DLD1 (cell line): ENCODE measurements at regions not wholly inside any gene's neighbourhood (a gene's known extent, or its start where the extent isn't known, plus 50 kb on each side); places are given as distances from the start of the nearest gene placed in this dataset.

ENCODE experiments used
- in situ Hi-C: cut with HindIII; loops from 2 replicates; pipeline ENCODE4 v1.10.0; 2017; ENCODE audit warnings: low sequenced_read_pairs

DNA sequence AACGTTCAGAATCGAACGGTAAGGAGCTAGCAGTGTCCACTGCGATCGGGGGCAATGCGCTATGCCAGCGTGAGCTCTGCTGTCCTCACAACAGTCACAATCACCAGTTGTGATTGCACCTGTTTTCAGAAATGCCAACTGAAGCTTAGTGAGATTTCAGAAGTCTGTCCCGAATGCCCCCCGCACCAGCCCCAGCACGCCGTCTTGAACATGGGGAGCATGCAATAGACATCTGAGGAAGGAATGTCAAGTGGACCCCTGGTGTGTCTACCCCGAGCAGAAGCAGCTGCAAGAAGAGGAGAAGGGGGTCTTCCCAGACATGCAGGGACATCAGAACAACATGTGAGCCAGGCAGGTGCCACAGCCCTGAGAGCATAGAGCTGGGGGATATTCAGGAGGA lies 125.7 kb upstream of the CHST15 start:
- in situ Hi-C loops: no loop called here

DNA sequence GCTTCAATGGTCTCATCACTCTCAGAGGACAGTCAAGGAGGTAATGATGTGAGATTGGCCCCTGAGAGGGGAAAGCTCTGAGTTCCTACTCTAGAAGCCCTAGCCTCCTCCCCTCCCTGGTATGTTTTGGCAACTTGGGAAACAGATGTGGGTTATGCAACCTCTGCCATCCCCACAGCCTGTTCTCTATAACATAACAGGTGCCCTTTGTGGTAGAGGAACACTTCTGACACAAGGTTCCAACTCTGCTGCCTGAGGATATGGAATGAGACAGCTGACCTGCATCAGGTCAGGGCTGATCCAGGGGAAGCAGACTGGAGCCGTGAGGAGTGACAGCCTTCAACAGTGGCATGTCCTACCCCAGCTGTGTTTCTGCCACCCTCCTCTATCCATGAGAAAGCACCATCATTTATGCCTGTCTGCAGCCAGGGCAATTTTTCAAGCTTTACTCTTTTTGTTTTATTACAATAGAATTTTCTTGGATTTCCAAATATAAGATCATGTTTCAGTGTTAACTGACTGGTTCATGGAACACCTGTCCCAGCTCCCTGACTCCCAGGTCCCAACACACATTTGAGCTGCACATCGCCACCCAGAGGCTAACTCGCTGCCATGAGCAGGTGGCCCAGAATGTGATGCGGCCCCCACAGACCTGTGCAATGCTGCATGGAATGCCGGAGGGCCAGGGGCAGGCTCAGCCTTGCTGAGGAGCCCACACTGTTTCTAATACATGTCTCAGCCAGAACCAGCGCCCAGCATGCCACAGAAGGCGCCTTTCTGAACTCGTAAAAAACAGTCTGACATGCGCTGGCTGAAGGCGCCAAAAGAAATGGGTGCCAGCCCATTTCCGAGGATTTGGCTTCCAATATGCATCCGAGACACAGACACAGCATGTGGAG lies 124.8 kb upstream of the CHST15 start:
- in situ Hi-C loops: no loop called here

DNA sequence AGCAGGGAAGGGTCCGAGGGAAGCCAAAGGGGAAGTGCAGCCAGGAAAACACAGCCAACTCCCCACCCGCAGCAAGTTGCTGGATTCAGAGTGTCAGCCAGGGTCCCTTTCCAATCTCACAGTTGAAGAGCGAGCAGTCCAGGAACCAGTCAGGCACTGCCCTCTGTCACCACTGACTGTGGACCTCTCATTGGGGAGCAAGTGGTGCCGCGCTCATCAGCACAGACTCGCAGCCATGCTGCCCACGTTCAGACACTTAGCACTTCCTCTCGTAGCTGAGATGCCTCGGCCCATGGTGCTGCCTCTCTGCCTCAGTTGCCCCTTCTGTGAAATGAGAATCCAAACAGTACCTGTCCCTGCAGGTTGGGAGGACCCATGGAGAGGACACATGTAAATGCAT lies 123.6 kb upstream of the CHST15 start:
- in situ Hi-C loops: no loop called here

DNA sequence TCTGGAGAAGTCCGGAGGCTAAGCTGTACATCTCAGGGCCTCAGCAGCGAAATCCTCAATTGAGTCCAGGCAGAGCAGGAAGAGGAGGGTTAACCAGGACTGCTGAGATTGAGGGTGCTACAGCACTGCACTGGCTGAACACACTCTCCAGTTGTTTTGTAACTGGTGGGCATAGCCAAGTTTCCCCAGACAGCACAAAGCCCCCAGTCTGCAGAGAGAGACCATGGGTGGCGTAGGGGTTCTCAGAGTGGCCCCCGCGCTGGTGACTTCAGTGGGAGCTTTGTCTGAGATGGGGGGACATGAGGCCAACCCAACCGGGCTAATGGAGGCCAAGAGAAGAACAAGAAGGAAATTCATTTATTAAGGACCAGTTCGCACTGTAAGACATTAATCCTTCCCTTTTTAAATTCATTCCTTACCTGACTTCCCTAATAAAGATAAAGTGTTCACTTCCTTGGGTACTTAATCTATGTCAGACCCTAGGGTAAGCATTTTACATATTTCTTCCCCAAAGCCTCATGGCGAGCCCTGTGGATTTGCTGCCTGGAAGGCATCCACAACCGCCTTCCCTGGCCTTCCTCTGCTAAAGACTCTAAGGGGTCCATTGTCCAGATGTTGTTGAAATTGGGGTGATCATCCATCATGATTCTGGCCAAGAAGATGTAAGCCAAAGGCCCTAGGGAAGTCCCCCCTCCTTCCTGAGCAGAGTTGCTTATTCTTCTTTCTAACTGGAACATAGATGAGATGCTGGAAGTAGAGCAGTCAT lies 121.4 kb upstream of the CHST15 start:
- in situ Hi-C loops: no loop called here

DNA sequence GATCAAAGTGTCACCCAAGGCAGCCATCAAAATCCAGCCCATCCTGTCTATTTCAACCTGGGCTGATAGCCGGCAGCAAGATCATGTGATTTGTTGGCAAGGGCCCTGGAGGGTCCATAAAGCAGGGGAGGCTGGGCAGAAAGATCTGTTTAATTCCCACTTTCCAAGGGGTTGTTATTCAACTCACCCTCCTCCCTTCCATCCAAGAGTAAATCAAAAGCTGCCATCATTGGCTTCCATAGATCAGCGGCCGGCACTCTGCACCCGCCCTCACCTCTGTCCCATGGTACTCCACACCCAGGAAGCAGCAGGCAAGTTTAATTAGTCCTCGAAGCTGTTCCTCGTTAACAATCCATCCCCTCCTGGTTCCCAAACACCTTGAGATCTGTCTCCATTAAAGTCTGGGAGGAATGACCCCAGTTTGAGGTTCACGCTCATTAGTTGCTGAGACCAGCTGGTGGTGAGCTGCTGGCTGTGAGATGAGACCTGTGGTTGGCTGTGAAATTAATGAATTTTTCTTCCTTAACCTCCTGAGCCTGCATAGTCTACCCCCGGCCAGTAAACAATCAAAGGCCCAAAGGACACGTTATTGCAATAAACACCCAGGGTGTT lies 120.6 kb upstream of the CHST15 start:
- in situ Hi-C loops: no loop called here

DNA sequence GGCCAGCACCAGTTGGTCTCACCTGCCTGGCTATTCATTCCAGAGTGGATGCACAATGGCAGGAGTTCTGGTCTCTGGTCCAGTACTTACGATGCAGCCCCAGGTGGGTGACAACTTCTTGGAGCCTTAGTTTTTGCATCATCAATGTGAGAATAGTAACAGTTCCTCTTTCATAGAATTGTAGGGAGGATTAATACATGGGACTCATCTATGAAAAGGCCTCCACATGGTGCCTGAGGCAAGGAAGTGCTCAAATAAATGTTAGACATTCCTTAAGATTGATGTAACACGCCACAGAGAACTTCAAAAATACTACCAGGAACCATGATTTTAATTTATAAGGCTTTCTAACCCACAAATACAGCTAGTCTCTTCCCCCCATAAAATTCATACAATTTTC lies 120.1 kb upstream of the CHST15 start:
- in situ Hi-C loops: no loop called here

DNA sequence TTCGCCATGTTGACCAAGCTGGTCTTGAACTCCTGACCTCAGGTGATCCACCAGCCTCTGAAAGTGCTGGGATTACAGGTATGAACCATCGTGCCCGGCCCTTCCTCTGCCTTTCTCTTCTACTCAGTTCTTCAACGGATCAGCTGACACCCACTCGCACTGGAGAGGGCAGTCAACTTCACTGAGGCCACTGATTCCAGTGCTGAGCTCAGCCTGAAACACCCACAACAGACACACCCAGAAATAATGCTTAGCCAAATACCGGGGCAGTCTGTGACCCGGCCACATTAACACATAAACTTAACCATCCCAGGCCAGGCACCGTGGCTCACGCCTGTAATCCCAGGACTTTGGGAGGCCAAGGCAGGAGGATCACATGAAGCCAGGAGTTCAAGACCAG lies 119.3 kb upstream of the CHST15 start:
- in situ Hi-C loops: no loop called here

DNA sequence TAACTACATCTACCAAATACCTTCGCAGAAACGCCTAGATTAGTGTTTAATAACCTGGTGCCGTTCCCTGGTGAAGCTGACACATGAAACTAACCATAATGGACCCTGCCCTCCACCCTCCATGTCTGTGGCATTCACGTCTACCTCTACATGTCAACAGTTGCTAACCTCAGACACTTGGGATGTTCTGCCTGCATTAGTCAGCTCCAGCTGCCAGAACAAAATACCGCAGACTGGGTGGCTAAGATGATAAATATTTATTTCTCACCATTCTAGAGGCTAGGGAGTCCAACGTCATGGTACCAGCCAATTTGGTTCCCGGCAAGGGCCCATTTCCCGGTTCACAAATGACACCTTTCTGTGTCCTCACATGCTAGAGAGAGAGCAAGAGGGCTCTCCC lies 118.5 kb upstream of the CHST15 start:
- in situ Hi-C loops: no loop called here

DNA sequence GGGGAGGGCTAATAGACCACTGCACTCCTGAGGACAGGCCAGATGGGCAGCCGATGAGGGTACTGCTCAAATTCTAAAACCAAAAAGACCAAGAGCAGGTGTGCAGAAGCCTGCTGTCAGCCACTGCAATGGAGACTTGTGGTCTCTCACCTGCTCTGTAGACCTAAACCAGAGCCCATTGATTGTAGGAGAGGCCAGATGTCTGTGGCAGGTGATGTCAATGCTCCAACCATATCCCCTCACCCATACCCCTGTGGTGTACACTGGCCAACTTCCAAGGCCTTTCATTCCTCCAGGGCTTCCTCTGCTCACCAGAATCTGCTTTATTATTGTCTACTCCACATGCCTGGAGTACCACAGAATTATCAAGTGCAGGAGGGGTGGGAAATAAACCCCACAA lies 116.9 kb upstream of the CHST15 start:
- in situ Hi-C loops: no loop called here

DNA sequence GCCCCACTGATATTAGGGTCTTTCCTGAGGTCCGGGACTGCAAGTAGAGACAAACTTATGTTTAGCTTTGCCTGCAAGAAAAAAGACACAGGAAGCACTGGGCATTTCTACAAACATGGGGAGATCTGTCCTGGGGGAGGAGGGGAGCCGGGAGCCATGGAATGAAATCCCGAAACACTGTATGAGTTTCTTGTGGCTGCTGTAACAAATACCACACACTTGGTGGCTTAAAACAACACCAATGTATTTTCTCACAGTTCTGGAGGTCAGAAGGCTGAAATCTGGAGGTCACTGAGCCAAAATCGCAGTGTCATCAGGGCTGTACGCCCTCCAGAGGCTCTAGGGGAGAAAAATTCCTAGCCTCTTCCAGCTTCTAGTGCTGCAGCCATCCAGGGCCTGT lies 114.0 kb upstream of the CHST15 start:
- in situ Hi-C loops: no loop called here

DNA sequence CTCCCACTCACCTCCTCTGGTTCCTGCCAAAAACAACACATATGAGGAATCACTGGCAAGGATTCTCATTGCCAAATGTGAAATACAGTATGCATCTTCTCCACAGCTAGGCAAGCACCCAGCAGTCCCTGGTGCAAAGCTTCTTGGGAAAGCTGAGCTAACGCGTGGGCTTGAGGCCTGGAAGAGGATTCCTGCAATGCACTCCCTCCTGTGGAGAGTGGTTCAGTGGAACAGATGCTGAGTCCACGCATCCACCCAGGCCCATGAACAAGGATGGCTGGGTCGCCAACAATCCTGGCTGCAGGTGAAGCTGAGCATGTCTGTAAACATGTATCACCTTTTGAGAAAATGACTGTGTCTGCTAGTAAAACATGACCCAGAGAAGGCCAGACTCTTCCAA lies 113.2 kb upstream of the CHST15 start:
- in situ Hi-C loops: no loop called here

DNA sequence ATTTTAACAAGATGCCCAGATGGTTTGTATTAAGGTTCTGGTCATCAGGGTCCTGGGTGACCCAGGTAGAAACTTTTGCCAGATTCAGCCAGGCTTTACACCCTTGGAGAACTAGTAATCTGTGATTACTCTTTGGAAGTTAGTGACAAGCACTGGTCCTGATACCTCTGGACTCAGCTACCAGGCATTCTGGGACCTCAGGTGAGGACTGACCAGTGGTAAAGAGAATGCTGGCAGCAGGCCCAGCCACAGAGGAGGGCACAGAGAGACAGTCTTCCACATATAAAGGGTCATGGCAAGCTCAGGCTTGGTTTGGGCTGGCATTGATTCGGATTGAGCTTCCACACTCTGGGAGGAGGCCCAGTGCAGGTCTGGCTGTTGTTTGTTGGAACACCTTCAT lies 112.0 kb upstream of the CHST15 start:
- in situ Hi-C loops: no loop called here

DNA sequence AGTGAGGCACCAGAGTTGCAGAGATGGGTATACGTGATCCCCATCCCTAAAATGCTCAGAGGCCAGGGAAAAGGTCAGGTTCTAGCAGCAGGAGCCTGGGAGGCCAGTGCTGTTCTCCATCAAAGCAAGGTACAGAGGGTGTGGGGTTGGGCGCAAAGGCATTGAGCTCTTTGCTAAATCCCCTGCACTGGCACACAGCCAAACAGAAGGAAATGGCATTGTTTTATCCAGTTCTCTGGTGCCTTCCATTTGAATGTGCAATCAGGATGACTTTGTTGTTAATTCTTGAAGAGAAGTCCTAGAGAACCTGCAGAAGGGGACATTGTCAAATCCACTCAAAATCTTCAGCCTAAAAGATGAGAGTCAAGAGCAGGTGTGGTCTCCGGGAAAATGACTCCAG lies 111.3 kb upstream of the CHST15 start:
- in situ Hi-C loops: no loop called here

DNA sequence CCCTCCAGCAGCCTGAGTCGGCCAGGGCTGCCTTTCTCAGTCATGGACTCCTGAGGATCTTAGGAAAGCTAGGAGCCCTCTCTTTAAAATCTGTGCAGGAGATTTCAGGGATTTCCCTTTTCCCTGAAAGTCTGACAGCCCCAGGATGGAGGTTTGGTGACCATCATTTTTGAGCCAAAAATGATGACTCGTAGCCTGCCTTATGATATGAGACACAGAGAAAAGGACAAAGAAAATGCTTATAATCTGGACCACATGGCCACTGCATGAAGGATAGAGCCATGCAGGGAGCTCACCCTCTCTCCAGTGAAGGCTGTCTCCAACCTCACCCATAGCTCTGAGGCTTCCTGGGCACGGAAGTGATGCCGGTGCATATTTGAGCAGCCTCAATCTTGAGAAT lies 106.6 kb upstream of the CHST15 start:
- in situ Hi-C loops: no loop called here

DNA sequence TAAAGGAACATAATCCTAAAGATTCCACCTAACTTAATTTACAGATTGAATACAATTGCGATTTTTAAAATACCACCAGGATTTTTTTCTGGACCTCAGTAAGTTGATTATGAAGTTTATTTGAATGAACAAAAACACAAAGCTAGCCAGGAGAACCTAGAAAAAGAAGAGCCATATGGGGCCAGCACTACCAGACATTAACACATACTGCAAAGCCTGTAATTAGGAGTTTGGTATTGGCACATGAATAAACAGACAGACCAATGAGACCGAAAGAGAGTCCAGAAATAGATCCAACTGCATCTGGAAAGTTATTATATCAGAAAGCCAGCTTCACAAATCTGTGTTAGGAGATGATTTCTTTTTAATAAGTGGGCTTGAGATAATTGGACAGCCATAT lies 105.5 kb upstream of the CHST15 start:
- in situ Hi-C loops: no loop called here

DNA sequence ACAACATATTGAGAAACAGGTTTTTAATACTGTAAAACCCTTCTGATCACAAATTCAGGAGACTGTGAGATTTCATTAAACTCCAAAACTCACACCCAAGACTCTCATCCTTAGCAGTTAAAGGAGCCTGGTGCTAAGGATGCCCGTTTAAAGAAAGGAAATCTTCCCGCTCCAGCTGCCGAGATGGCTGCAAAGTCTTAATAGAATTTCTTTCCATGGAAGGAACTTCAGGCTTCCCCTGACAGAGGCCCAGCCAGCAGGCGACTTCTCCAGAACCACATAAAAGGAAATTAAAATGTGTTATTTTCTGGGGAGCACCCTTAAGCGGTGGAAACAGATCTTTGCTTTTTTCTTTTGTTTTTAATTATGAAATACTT lies 104.7 kb upstream of the CHST15 start:
- in situ Hi-C loops: no loop called here

DNA sequence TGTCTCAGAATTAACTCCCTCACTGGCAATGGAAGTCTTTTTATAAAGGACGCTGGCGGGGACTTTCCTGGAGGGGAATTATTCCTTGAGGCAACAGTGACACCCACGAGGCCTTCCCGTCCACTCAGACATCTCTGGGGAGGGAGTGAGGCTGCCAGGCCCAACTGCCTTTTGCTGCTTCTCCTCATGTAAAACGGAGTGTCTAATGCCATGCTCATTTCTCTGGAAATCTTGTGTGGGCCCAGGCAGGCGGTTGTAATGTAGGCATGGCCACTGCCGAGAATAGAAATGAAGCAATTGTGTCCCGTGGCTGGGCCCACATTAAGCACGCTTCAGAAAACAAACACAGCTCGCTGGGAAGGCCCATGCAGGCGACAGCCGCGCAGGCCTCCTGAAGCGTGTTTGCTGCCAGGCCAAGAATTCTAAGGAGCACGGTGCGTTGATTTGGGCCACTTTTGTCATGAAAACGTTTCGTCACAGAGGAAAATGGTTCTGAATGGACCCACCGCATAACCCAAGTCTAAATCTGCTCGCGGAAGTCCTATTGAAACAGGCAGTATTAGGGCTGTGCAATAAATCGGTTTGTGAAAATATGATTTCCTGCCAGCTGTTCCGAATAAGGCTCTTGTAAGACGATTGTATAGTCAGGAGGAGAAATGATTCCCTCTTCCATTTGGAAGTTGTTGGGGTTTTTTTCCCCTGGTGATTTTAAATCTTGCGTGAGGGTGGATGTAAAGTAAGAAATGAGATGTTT lies 104.2 kb upstream of the CHST15 start:
- in situ Hi-C loops: no loop called here

DNA sequence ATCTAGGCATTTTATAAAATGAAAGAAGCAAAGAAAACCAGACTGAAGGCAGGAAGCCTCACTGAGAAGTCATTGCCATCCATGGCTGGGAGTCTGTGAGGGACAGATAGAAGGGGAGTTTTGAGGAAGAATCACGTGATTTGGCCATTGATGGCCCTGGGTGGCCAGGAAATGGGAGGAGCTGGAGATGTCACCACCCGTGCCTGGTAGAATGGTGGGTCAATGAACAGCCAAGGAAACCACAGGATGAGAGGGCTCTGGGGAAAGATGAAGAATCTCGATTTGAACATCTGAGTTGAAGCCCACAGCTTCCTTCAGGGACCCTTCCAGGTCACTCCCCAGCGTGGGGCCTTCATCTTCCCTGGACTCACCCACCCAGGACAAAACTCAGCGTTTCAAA lies 103.3 kb upstream of the CHST15 start:
- in situ Hi-C loops: no loop called here

DNA sequence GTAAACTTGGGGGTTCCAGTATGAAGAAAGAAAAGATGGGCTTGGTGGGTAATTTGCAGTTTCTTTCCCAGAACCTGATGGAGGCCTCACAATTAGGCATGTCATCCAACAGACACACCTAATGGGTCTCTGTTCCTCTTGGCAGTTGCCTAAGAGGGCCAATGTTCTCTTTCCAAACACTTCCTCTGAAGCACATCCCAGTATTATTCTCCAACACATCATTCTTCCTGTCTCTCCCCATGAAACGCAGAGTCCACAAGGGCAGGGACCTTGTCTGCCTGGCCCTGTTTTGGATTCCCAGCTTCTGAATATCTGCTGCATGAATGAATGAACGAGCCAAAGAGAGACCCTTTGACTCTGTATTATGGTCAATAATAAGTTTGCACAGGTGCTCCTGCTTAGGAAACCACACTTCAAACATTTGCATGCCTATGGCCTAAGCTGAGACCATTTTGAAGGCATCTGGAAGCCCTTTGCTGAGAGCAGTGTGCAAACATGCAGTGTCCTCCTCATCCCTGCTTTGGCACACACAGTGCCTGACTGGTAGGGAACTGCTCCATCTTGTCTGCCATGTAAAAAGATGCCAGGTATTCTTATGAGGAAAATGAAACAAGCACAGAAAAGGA lies 100.9 kb upstream of the CHST15 start:
- in situ Hi-C loops: no loop called here

DNA sequence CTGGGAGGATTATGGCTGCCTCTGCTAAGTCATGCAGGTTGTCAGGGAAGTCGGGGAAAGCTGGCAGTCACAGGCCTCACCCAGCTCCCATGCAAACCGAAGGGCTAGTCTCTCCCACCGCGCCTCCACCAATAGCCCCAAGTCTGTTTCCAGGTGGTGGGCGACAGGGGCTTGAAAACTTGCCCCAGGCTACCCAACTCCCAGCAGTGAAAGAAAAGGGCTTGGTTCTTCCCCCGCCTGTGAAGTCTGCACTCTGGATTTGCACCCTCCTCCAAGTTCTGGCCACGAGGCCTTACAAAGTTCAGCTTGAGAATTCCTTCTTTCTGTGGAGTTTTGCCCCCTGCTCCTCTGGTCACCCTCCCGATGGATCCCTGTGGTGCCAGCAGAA lies 99.9 kb upstream of the CHST15 start:
- in situ Hi-C loops: no loop called here
